ENCODE measurements at regions not wholly inside any gene's neighbourhood (a gene's known extent, or its start where the extent isn't known, plus 50 kb on each side); places are given as distances from the start of the nearest gene placed in this dataset.

- Histone ChIP-seq H3K4me3 (no peak overlapping the region), H3K27ac (no peak overlapping the region)
Observed at GRCh38 chr5:127993476-127993875, 90.1 kb upstream of the SLC12A2 start.

GRCh38 chr5:127994087-127994660 lies 89.4 kb upstream of the SLC12A2 start:
- H3K4me3 ChIP-seq: no peak overlapping the region
- no peak overlapping the region for H3K27ac ChIP-seq

GRCh38 chr5:127995556-127995955 lies 88.0 kb upstream of the SLC12A2 start:
- H3K27ac ChIP-seq: no peak overlapping the region
- H3K4me3 ChIP-seq: no peak overlapping the region

- Histone ChIP-seq H3K27ac (no peak overlapping the region), H3K4me3 (no peak overlapping the region)
Observed at GRCh38 chr5:127997201-127997704, 86.3 kb upstream of the SLC12A2 start.

- Histone ChIP-seq H3K4me3 (no peak overlapping the region), H3K27ac (no peak overlapping the region)
Observed at GRCh38 chr5:127998950-127999615, 84.5 kb upstream of the SLC12A2 start.

- Histone ChIP-seq H3K4me3 (no peak overlapping the region), H3K27ac (no peak overlapping the region)
Observed at GRCh38 chr5:127999909-128000308, 83.7 kb upstream of the SLC12A2 start.

GRCh38 chr5:128002425-128002824 lies 81.1 kb upstream of the SLC12A2 start:
- H3K4me3 ChIP-seq: no peak overlapping the region
- H3K27ac ChIP-seq: peak overlapping the region in 2 of 21 experiments; percentile 18 to 44

- no peak overlapping the region for H3K27ac ChIP-seq
Observed at GRCh38 chr5:128007939-128008338, 75.6 kb upstream of the SLC12A2 start.

GRCh38 chr5:128009403-128009802 lies 74.2 kb upstream of the SLC12A2 start:
- Histone ChIP-seq H3K4me3 (no peak overlapping the region), H3K27ac (no peak overlapping the region)

More at GRCh38 chr5:128007939-128008338, 75.6 kb upstream of the SLC12A2 start:
- H3K4me3 ChIP-seq: no peak overlapping the region

GRCh38 chr5:128011339-128011738 lies 72.2 kb upstream of the SLC12A2 start:
- no peak overlapping the region for H3K4me3 ChIP-seq
- H3K27ac ChIP-seq: no peak overlapping the region

GRCh38 chr5:128014578-128014977 lies 69.0 kb upstream of the SLC12A2 start:
- no peak overlapping the region for H3K27ac ChIP-seq
- no peak overlapping the region for H3K4me3 ChIP-seq

GRCh38 chr5:128015478-128015877 lies 68.1 kb upstream of the SLC12A2 start:
- no peak overlapping the region for H3K4me3 ChIP-seq
- H3K27ac ChIP-seq: no peak overlapping the region

GRCh38 chr5:128015978-128016377 lies 67.6 kb upstream of the SLC12A2 start:
- Histone ChIP-seq H3K4me3 (no peak overlapping the region), H3K27ac (no peak overlapping the region)

- Histone ChIP-seq H3K4me3 (no peak overlapping the region), H3K27ac (no peak overlapping the region)
Observed at GRCh38 chr5:128019391-128019790, 64.2 kb upstream of the SLC12A2 start.

GRCh38 chr5:128020012-128020411 lies 63.6 kb upstream of the SLC12A2 start:
- H3K27ac ChIP-seq: no peak overlapping the region
- H3K4me3 ChIP-seq: no peak overlapping the region

GRCh38 chr5:128021411-128021810 lies 62.2 kb upstream of the SLC12A2 start:
- H3K4me3 ChIP-seq: no peak overlapping the region
- no peak overlapping the region for H3K27ac ChIP-seq

Data from skin epidermis (tissue), 12 donors.